ENCODE measurements at regions not wholly inside any gene's neighbourhood (a gene's known extent, or its start where the extent isn't known, plus 50 kb on each side); places are given as distances from the start of the nearest gene placed in this dataset.

- intact Hi-C loops (cut with DNase I): no loop called here
Observed at GRCh38 chr4:45346816-45347435, 620.6 kb upstream of the GNPDA2 start.

DNA sequence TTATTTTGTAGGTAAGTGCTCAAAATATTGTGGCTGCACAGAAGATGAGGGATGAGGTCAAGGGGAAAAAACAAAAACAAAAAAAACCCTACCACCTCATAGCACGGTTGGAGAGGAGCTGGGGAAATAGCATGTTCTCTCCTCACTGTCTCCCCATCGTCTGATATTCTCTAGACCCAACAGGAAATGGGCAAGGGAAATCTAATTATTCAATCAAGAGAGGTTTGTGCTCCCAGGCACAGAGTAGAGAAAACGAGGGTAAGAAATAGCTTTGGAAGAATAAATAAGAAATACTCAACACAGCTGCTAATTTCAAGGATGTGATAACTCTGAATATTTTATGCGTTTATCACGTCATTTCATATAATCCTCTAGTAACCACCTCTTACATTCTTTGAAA lies 619.2 kb upstream of the GNPDA2 start:
- H3K4me1 ChIP-seq: no peaks in the 10 kb centered on the region
- no peaks in the 10 kb centered on the region for H3K36me3 ChIP-seq
- no peaks in the 10 kb centered on the region for H3K27me3 ChIP-seq
- DNase-seq (no peak), ATAC-seq (no peak)
- no peak overlapping the region for H3K4me3 ChIP-seq
- no peaks in the 10 kb centered on the region for H3K9me3 ChIP-seq
- TF ChIP-seq, protein P1, sequence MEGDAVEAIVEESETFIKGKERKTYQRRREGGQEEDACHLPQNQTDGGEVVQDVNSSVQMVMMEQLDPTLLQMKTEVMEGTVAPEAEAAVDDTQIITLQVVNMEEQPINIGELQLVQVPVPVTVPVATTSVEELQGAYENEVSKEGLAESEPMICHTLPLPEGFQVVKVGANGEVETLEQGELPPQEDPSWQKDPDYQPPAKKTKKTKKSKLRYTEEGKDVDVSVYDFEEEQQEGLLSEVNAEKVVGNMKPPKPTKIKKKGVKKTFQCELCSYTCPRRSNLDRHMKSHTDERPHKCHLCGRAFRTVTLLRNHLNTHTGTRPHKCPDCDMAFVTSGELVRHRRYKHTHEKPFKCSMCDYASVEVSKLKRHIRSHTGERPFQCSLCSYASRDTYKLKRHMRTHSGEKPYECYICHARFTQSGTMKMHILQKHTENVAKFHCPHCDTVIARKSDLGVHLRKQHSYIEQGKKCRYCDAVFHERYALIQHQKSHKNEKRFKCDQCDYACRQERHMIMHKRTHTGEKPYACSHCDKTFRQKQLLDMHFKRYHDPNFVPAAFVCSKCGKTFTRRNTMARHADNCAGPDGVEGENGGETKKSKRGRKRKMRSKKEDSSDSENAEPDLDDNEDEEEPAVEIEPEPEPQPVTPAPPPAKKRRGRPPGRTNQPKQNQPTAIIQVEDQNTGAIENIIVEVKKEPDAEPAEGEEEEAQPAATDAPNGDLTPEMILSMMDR (IDR thresholded peaks at IDR 0.05): no peak
- intact Hi-C loops (cut with DNase I): no loop called here
- no peak overlapping the region for H3K27ac ChIP-seq

More at GRCh38 chr4:45346816-45347435, 620.6 kb upstream of the GNPDA2 start:
- DNase-seq: no peak
- TF ChIP-seq, protein P1 (IDR thresholded peaks at IDR 0.05): no peak
- Histone ChIP-seq H3K27me3 (no peaks in the 10 kb centered on the region), H3K36me3 (no peaks in the 10 kb centered on the region), H3K4me1 (no peaks in the 10 kb centered on the region), H3K27ac (no peak overlapping the region), H3K4me3 (no peak overlapping the region), H3K9me3 (no peaks in the 10 kb centered on the region)
- no peak for ATAC-seq

DNA sequence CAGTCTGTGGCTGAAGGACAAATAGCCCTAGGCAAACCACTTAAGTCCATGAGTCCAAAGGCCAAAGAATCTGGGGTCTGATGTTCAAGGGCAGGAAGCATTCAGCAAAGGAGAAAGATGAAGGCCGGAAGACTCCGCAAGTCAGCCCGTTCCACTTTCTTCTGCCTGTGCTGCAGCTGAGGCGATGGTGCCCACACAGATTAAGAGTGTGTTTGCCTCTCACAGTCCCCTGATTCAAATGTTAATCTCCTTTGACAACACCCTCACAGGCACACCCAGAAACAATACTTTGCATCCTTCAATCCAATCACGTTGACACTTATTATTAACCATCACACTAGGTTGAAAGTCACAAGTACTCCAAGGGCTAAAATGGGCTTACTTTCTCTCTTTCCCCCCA lies 605.4 kb upstream of the GNPDA2 start:
- TF ChIP-seq, protein P1 (IDR thresholded peaks at IDR 0.05): no peak
- no peak overlapping the region for H3K4me3 ChIP-seq
- H3K27ac ChIP-seq: no peak overlapping the region
- no peaks in the 10 kb centered on the region for H3K9me3 ChIP-seq
- ATAC-seq: no peak
- H3K4me1 ChIP-seq: no peaks in the 10 kb centered on the region
- H3K36me3 ChIP-seq: no peaks in the 10 kb centered on the region
- H3K27me3 ChIP-seq: no peaks in the 10 kb centered on the region
- no peak for DNase-seq
- intact Hi-C loops (cut with DNase I): no loop called here

GRCh38 chr4:45327544-45327943 lies 601.2 kb upstream of the GNPDA2 start:
- H3K27ac ChIP-seq: no peak overlapping the region
- H3K4me1 ChIP-seq: peaks cover 0 to 3% of the 10 kb centered on the region in 2 donors
- DNase-seq (no peak), ATAC-seq (peak; percentile 73)
- H3K36me3 ChIP-seq: no peaks in the 10 kb centered on the region
- no peak overlapping the region for H3K4me3 ChIP-seq
- H3K27me3 ChIP-seq: no peaks in the 10 kb centered on the region
- H3K9me3 ChIP-seq: no peaks in the 10 kb centered on the region
- intact Hi-C loops (cut with DNase I): no loop called here
- TF ChIP-seq, protein P1 (IDR thresholded peaks at IDR 0.05): no peak

DNA sequence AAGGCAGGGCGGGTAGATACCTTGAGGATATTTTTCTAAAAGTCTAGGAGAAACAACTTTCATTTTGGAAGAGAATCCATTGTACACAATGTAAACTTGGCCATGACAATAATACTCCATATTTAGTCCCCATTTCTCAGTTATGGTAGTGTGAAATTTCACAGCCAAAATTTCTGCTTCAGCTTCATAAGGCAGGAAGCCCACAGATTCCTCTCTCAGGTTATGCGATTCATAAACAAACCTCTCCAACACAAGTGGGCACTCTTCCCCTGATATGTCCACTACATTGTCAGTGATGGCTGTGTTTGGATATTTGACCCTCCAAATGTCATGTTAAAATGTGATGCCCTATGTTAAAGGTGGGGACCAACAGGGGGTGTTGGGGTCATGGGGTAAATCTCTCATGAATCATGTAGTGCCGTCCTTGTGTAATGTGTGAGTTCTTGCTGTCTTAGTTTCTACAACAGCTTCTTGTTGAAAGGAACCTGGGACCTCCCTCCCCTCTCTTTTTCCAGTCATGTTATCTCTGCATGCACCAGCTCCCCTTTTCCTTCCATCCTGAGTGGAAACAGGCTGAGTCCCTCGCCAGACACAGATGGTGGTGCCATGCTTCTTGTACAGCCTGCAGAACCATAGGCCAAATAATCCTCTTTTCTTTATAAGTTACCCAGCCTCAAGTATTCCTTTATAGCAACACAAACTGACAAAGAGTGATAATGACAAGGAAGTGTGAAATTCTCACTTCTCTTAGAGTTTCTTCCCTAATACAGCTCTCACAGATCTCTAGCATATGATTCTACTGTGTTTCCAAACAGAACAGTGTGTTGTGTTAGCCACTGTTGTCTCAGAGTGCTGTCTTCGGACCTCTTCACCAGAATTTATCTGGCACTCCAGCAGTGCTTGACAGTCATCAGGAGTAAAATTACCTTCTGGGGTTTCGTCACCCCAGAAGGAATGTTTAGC lies 598.4 kb upstream of the GNPDA2 start:
- intact Hi-C loops (cut with DNase I): no loop called here
- H3K4me1 ChIP-seq: peaks cover 0 to 3% of the 10 kb centered on the region in 2 donors
- ATAC-seq (peak; percentile 82), DNase-seq (no peak)
- H3K4me3 ChIP-seq: no peak overlapping the region
- TF ChIP-seq, protein P1 (IDR thresholded peaks at IDR 0.05): no peak
- no peaks in the 10 kb centered on the region for H3K27me3 ChIP-seq
- no peaks in the 10 kb centered on the region for H3K9me3 ChIP-seq
- H3K27ac ChIP-seq: no peak overlapping the region
- no peaks in the 10 kb centered on the region for H3K36me3 ChIP-seq

Measured in left lung (tissue), 4 donors.